Trophoblast cell (in vitro differentiated cells and primary cell): ENCODE measurements at regions not wholly inside any gene's neighbourhood (a gene's known extent, or its start where the extent isn't known, plus 50 kb on each side); places are given as distances from the start of the nearest gene placed in this dataset.

Experiments used
- DNase-seq, 2 donors: peaks; one replicate each; pipeline ENCODE4 v3.0.0-alpha.2; 2016
- H2AFZ ChIP-seq: 2 replicates; pipeline ENCODE4 v1.6.1; 2013; ENCODE audit warnings: low read length, moderate library complexity, mild to moderate bottlenecking; ENCODE audit not compliant: insufficient read depth, poor library complexity
- H2AK5ac ChIP-seq: 2 replicates; pipeline ENCODE4 v1.6.1; 2013; ENCODE audit warnings: mild to moderate bottlenecking, low read length
- H2BK120ac ChIP-seq: 2 replicates; pipeline ENCODE4 v1.6.1; 2013; ENCODE audit warnings: low read length, mild to moderate bottlenecking, moderate library complexity; ENCODE audit not compliant: insufficient read depth, poor library complexity
- H2BK12ac ChIP-seq: 2 replicates; pipeline ENCODE4 v1.6.1; 2013; ENCODE audit warnings: mild to moderate bottlenecking, low read length, moderate library complexity
- H2BK5ac ChIP-seq: 2 replicates; pipeline ENCODE4 v1.6.1; 2013; ENCODE audit warnings: low read length, low read depth, moderate library complexity, mild to moderate bottlenecking; ENCODE audit not compliant: poor library complexity
- H3K14ac ChIP-seq: 2 replicates; pipeline ENCODE4 v1.6.1; 2013; ENCODE audit warnings: mild to moderate bottlenecking, low read length
- H3K18ac ChIP-seq: 2 replicates; pipeline ENCODE4 v1.6.1; 2013; ENCODE audit warnings: mild to moderate bottlenecking, low read length
- H3K23ac ChIP-seq: 2 replicates; pipeline ENCODE4 v1.6.1; 2013; ENCODE audit warnings: low read length
- H3K27ac ChIP-seq: 2 replicates; pipeline ENCODE4 v1.5.1; 2013; ENCODE audit warnings: low read depth, mild to moderate bottlenecking, inconsistent platforms, low read length, moderate library complexity
- H3K27me3 ChIP-seq: 2 replicates; pipeline ENCODE4 v1.6.1; 2013; ENCODE audit warnings: inconsistent platforms, mild to moderate bottlenecking, low read length, moderate library complexity; ENCODE audit not compliant: insufficient read depth
- H3K36me3 ChIP-seq, 2 experiments: 1 replicate in 1 of 2; 2 replicates in 1 of 2; pipeline ENCODE4 v1.6.1; 2013; ENCODE audit warnings: low read length in 2 of 2, mild to moderate bottlenecking in 2 of 2, moderate library complexity in 1 of 2; ENCODE audit not compliant: insufficient read depth in 2 of 2, control insufficient read depth in 1 of 2
- H3K4ac ChIP-seq: 2 replicates; pipeline ENCODE4 v1.6.1; 2013; ENCODE audit warnings: low read depth, mild to moderate bottlenecking, low read length, moderate library complexity
- H3K4me1 ChIP-seq, 2 experiments: 1 replicate in 1 of 2; 2 replicates in 1 of 2; pipeline ENCODE4 v1.6.1; 2013; ENCODE audit warnings: low read length in 2 of 2, mild to moderate bottlenecking in 2 of 2, moderate library complexity in 1 of 2; ENCODE audit not compliant: insufficient read depth in 2 of 2, control insufficient read depth in 1 of 2
- H3K4me2 ChIP-seq: 2 replicates; pipeline ENCODE4 v1.6.1; 2013; ENCODE audit warnings: inconsistent platforms, mild to moderate bottlenecking, low read length, moderate library complexity
- H3K4me3 ChIP-seq: 2 replicates; pipeline ENCODE4 v1.5.1; 2013; ENCODE audit warnings: mild to moderate bottlenecking, low read depth, low read length, inconsistent platforms
- H3K79me1 ChIP-seq: one replicate; pipeline ENCODE4 v1.6.1; 2013; ENCODE audit warnings: low read length
- H3K79me2 ChIP-seq: 2 replicates; pipeline ENCODE4 v1.6.1; 2013; ENCODE audit warnings: low read length, mild to moderate bottlenecking; ENCODE audit not compliant: control insufficient read depth, insufficient read depth, poor library complexity
- H3K9ac ChIP-seq: 2 replicates; pipeline ENCODE4 v1.6.1; 2013; ENCODE audit warnings: mild to moderate bottlenecking, low read length
- H3K9me3 ChIP-seq: 2 replicates; pipeline ENCODE4 v1.6.1; 2013; ENCODE audit warnings: low read depth, mild to moderate bottlenecking, control low read depth, inconsistent platforms, low read length; ENCODE audit not compliant: insufficient read depth
- H4K12ac ChIP-seq: 2 replicates; pipeline ENCODE4 v1.6.1; 2013; ENCODE audit warnings: low read depth, mild to moderate bottlenecking, low read length, moderate library complexity
- H4K8ac ChIP-seq: 2 replicates; pipeline ENCODE4 v1.6.1; 2013; ENCODE audit warnings: low read depth, mild to moderate bottlenecking, low read length, moderate library complexity
- H4K91ac ChIP-seq: one replicate; pipeline ENCODE4 v1.6.1; 2013; ENCODE audit warnings: low read depth, mild to moderate bottlenecking, low read length, moderate library complexity
- WGBS: extraction: QIAGEN DNeasy Blood & Tissue Kit; methylation state at CpG from one replicate; pipeline ENCODE4 v1.1.7; 2013; ENCODE audit warnings: missing lambda C conversion rate; ENCODE audit not compliant: insufficient read length, insufficient coverage; ENCODE audit errors: extremely low coverage; 5-methylcytosine and 5-hydroxymethylcytosine counted together

GRCh38 chr9:14467675-14468374 is 153.9 kb upstream of the NFIB start:
- Histone ChIP-seq H3K4me3 (no peak overlapping the region), H3K4me1 (no peaks in the 10 kb centered on the region), H2AK5ac (no peak overlapping the region), H4K91ac (no peak overlapping the region), H3K14ac (no peak overlapping the region), H3K27ac (no peak overlapping the region), H3K23ac (no peak overlapping the region), H3K9ac (no peak overlapping the region), H3K79me1 (no peaks in the 10 kb centered on the region), H2AFZ (no peak overlapping the region), H2BK120ac (no peak overlapping the region), H2BK5ac (no peak overlapping the region), H3K4ac (no peak overlapping the region), H3K4me2 (no peak overlapping the region), H3K27me3 (no peaks in the 10 kb centered on the region), H4K8ac (no peak overlapping the region), H4K12ac (no peak overlapping the region), H3K36me3 (no peaks in the 10 kb centered on the region), H3K18ac (no peak overlapping the region), H2BK12ac (no peak overlapping the region), H3K9me3 (no peaks in the 10 kb centered on the region), H3K79me2 (no peaks in the 10 kb centered on the region)
- no CpG with 5 or more reads among the region's 3 CpGs for WGBS
- no peak for DNase-seq

- no CpG with 5 or more reads among the region's 4 CpGs for WGBS
- H2AK5ac ChIP-seq: no peak overlapping the region
- H3K79me1 ChIP-seq: no peaks in the 10 kb centered on the region
- no peak overlapping the region for H3K18ac ChIP-seq
- no peaks in the 10 kb centered on the region for H3K27me3 ChIP-seq
- H3K27ac ChIP-seq: no peak overlapping the region
- H3K36me3 ChIP-seq: no peaks in the 10 kb centered on the region
- no peak overlapping the region for H3K4me3 ChIP-seq
- no peak overlapping the region for H3K4me2 ChIP-seq
- H3K9ac ChIP-seq: no peak overlapping the region
- no peaks in the 10 kb centered on the region for H3K4me1 ChIP-seq
- no peak overlapping the region for H3K23ac ChIP-seq
- no peak overlapping the region for H3K4ac ChIP-seq
- no peak for DNase-seq
- no peaks in the 10 kb centered on the region for H3K9me3 ChIP-seq
- no peak overlapping the region for H4K12ac ChIP-seq
- peak overlapping the region; percentile 25 for H2BK120ac ChIP-seq
- no peak overlapping the region for H2AFZ ChIP-seq
- H2BK5ac ChIP-seq: no peak overlapping the region
- H4K91ac ChIP-seq: no peak overlapping the region
- no peaks in the 10 kb centered on the region for H3K79me2 ChIP-seq
- peak overlapping the region; percentile 68 for H2BK12ac ChIP-seq
- no peak overlapping the region for H4K8ac ChIP-seq
- no peak overlapping the region for H3K14ac ChIP-seq
Measured at GRCh38 chr9:14466828-14467227, 152.9 kb upstream of the NFIB start.

GRCh38 chr9:14466429-14466818 is 152.5 kb upstream of the NFIB start:
- peak overlapping the region; percentile 11 for H3K18ac ChIP-seq
- H3K14ac ChIP-seq: peak overlapping the region; percentile 11
- H3K9me3 ChIP-seq: no peaks in the 10 kb centered on the region
- no peak overlapping the region for H3K4me3 ChIP-seq
- H3K4me1 ChIP-seq: no peaks in the 10 kb centered on the region
- no peak overlapping the region for H3K9ac ChIP-seq
- no peak for DNase-seq
- no peaks in the 10 kb centered on the region for H3K27me3 ChIP-seq
- no peaks in the 10 kb centered on the region for H3K36me3 ChIP-seq
- H2AFZ ChIP-seq: peak overlapping the region; percentile 35
- no peak overlapping the region for H4K12ac ChIP-seq
- H3K4ac ChIP-seq: no peak overlapping the region
- H3K79me2 ChIP-seq: no peaks in the 10 kb centered on the region
- H3K4me2 ChIP-seq: no peak overlapping the region
- no peak overlapping the region for H2AK5ac ChIP-seq
- peak overlapping the region; percentile 68 for H2BK12ac ChIP-seq
- H4K91ac ChIP-seq: no peak overlapping the region
- H3K27ac ChIP-seq: no peak overlapping the region
- H4K8ac ChIP-seq: no peak overlapping the region
- no peak overlapping the region for H2BK120ac ChIP-seq
- no peak overlapping the region for H2BK5ac ChIP-seq
- no peaks in the 10 kb centered on the region for H3K79me1 ChIP-seq
- no CpG with 5 or more reads among the region's 7 CpGs for WGBS
- H3K23ac ChIP-seq: no peak overlapping the region

DNA sequence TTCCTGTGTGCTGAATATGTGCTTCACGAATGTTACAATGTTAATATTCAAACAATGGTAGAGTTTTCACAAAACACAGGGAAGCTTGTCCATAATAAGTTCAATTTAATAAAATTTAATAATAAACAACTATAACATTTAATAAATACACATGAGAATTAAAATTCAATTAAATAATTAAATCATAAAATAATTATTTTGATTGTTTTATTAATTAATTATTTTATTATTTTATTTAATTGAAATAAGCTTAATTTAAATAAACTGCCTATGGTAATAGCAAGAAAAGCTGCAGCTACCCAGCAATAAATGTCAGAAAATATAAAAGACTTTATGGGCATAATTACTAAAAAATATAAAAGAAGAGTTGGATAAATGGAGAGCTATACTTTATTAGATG is 149.0 kb upstream of the NFIB start:
- Histone ChIP-seq H3K4me3 (no peak overlapping the region), H4K91ac (no peak overlapping the region), H3K9ac (no peak overlapping the region), H2BK5ac (no peak overlapping the region), H3K4me1 (no peaks in the 10 kb centered on the region), H3K27ac (no peak overlapping the region), H3K14ac (no peak overlapping the region), H3K4me2 (no peak overlapping the region), H2BK120ac (no peak overlapping the region), H2AK5ac (no peak overlapping the region), H3K23ac (no peak overlapping the region), H3K79me2 (no peaks in the 10 kb centered on the region), H3K79me1 (no peaks in the 10 kb centered on the region), H2AFZ (no peak overlapping the region), H3K18ac (no peak overlapping the region), H3K36me3 (no peaks in the 10 kb centered on the region), H3K4ac (no peak overlapping the region), H3K27me3 (no peaks in the 10 kb centered on the region), H4K12ac (no peak overlapping the region), H2BK12ac (no peak overlapping the region), H3K9me3 (no peaks in the 10 kb centered on the region), H4K8ac (no peak overlapping the region)
- DNase-seq: no peak
- no CpG with 5 or more reads among the region's 1 CpG for WGBS
